Coronary artery (tissue), 2 donors: ENCODE measurements at regions not wholly inside any gene's neighbourhood (a gene's known extent, or its start where the extent isn't known, plus 50 kb on each side); places are given as distances from the start of the nearest gene placed in this dataset.

Experiments
- DNase-seq: peaks from one replicate; pipeline ENCODE4 v3.0.0-alpha.2; 2017; ENCODE audit warnings: low spot score
- H3K27ac ChIP-seq, 2 donors: fragments of 200-600 bp; sonication (generic); one replicate each; pipeline ENCODE4 v1.5.1; 2016 to 2019
- H3K4me3 ChIP-seq: fragments of 200-600 bp; sonication (generic); 2 replicates; pipeline ENCODE4 v1.5.1; 2016; ENCODE audit warnings: mild to moderate bottlenecking, moderate library complexity
- TF ChIP-seq, protein P1 (sequence below): fragments of 200-600 bp; sonication (generic); IDR thresholded peaks from one replicate; pipeline ENCODE4 v1.5.1; 2019; ENCODE audit warnings: antibody characterized with exemption

DNA sequence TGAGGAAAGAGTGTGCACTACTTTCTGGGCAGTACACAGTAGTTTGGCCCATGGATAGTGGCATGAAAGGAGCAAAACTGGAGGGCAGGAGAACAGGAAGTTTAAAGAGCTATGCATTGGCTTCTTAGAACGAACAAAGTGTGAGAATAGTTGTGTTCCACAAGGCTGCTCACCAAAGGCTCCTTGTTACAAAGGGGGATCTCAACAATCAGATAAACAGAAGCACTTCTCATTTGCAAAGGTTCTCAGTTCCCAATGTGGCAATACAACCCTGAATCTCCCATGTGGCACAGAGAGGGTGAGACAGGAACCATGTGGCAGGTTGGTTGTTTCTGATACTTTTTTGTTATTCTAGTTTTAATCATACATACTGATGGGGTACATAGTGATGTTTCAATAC, 158.4 kb downstream of the CARTPT start:
- no peak overlapping the region for H3K27ac ChIP-seq
- TF ChIP-seq, protein P1, sequence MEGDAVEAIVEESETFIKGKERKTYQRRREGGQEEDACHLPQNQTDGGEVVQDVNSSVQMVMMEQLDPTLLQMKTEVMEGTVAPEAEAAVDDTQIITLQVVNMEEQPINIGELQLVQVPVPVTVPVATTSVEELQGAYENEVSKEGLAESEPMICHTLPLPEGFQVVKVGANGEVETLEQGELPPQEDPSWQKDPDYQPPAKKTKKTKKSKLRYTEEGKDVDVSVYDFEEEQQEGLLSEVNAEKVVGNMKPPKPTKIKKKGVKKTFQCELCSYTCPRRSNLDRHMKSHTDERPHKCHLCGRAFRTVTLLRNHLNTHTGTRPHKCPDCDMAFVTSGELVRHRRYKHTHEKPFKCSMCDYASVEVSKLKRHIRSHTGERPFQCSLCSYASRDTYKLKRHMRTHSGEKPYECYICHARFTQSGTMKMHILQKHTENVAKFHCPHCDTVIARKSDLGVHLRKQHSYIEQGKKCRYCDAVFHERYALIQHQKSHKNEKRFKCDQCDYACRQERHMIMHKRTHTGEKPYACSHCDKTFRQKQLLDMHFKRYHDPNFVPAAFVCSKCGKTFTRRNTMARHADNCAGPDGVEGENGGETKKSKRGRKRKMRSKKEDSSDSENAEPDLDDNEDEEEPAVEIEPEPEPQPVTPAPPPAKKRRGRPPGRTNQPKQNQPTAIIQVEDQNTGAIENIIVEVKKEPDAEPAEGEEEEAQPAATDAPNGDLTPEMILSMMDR: no peak
- no peak overlapping the region for H3K4me3 ChIP-seq
- DNase-seq: no peak

DNA sequence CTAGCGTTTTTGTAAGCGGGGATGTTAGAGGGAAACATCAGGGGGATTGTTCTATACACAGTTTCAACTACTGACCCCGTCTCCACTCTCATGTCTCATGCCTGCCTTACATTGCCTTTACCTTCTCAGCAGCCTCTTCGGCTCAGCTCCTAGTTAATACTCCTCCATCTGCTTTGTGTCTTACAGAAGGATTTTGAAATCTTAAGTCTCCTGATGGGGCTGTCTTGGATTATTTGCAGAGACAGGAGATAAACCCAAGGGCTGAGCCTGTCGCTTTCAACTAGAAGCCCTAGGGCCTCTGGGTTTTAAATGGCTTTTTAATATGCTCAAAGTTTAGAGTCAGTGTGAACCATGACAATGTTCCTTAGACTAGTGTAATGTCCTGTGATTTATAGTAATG, 161.5 kb downstream of the CARTPT start:
- no peak overlapping the region for H3K4me3 ChIP-seq
- H3K27ac ChIP-seq: no peak overlapping the region
- DNase-seq: no peak
- TF ChIP-seq, protein P1: no peak

DNA sequence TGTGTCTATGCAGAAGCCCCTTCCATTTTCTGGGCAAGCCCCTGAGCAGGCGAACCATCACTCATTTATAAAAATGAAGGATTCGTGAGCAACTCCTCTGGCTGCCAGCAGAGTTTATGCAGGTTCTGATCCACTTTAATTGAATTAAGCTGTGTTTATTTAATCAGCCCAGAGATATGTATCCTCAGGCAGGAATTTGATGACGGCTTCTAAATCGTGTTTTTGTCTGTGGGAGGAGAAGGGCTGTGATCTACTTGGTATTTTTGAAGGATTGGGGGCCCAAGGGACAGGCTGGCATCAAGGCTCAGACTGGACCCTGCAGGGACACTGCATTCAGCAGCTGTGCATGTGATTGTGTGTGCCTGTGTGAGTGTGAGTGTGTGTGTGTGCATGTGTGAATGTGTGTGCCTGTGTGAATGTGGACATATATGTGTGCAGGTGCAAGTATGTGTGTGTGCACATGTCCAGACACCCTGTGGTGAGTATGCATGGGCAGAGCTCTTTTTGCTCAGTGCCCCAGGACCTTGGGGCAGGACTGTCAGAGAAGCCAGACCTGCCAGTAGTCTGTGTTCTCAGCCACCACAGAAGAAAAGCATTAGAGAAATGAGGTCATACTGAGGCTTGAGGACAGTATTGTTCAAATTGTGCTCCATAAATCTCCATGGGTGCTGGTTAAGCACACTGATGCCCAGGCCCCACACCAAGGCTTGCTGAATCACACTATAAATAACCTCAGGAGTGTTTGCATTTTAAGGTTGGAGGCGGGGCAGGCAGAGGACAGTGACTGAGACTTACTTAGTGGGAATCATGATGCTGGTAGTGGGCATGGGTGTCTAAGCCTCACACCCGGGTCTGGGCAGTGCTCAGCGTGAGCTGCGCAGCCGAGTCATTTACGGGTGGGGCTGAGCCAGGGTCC, 164.0 kb downstream of the CARTPT start:
- no peak overlapping the region for H3K4me3 ChIP-seq
- no peak for DNase-seq
- no peak overlapping the region for H3K27ac ChIP-seq
- TF ChIP-seq, protein P1: no peak

DNA sequence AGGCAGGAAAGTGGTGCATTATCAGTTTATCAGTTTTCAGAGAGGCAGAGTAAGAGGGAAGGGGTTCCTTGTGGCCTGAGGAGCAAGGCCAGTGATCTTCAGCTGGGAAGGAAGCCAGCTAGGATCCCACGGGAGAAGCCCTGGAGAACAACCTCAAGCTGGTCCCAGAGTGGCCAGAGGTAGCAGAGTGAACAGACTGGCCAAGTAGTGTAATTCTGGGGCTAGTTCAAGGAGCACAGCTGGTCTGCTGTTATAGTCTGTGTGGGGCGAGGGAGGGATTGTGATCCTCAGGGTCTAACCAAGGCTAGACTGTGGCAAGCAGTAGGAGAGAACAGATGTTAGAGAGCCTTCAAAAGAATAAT, 164.6 kb downstream of the CARTPT start:
- Histone ChIP-seq H3K27ac (no peak overlapping the region), H3K4me3 (no peak overlapping the region)
- TF ChIP-seq, protein P1: no peak
- no peak for DNase-seq

DNA sequence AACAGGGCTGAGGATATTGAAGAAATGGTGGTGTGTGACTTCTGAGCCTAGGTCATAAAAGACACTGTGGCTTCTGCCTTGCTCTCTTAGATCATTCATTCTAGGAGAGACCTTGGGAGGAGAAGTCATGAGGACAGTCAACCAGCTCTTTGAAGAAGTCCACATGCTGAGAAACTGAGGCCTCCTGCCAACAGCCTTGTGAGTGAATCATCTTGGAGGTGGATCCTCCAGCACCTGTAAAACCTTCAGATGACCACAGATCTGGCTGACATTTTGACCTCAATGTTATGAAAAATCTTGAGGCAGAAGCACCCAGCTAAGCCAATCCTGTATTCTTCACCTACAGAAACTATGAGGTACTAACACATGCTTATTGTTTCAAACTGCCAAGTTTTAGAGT, 165.9 kb downstream of the CARTPT start:
- Histone ChIP-seq H3K4me3 (no peak overlapping the region), H3K27ac (no peak overlapping the region)
- no peak for DNase-seq
- TF ChIP-seq, protein P1: no peak

DNA sequence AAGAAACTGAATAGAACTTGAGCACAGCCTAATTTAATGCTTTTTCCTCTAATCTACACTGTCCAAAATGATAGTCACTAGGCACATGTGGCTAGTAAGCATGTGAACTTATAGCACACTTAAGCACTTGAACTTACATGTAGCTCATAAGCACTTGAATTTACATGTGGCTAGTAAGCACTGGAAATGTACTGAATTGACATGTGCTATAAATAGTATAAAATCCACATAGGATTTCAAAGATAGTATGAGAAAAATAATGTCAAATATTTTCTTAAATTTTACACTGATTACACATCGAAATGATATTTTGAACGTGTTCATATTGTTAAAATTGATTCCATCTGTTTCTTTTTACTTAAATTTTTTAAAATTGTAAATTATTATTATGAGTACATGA, 167.3 kb downstream of the CARTPT start:
- DNase-seq: no peak
- Histone ChIP-seq H3K4me3 (no peak overlapping the region), H3K27ac (no peak overlapping the region)
- TF ChIP-seq, protein P1: no peak

DNA sequence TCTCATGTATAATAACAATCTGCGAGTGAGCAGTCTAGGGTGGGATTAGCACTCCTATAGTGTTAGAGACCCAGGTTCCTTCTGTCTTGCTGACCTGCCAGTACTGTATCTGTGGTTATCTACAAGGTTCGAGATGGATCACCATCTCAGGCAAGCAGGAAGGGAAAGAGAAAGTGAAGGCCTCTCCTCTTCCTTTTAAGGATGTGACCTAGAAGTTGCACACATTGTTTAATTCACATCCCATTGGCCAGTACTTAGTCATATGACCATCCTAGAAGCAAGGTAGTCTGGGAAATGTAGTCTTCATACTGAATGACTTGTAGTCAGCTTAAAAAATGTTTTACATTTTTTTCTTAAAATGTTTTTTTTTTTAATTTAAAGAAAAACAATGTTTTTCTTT, 168.6 kb downstream of the CARTPT start:
- TF ChIP-seq, protein P1: no peak
- no peak for DNase-seq
- peak overlapping the region; percentile 42 for H3K4me3 ChIP-seq
- H3K27ac ChIP-seq: no peak overlapping the region
